Nephron progenitor cell (in vitro differentiated cells): ENCODE measurements at regions not wholly inside any gene's neighbourhood (a gene's known extent, or its start where the extent isn't known, plus 50 kb on each side); places are given as distances from the start of the nearest gene placed in this dataset.

Source experiments
- DNase-seq: peaks from one replicate; pipeline ENCODE4 v3.0.0; 2021
- H3K27ac Mint-ChIP-seq: 2 replicates; pipeline ENCODE4 v1.8.0; 2021; ENCODE audit warnings: mild to moderate bottlenecking, moderate library complexity, mixed read lengths
- H3K27me3 Mint-ChIP-seq: 2 replicates; pipeline ENCODE4 v1.8.0; 2021; ENCODE audit warnings: mild to moderate bottlenecking, low read depth, mixed read lengths; ENCODE audit not compliant: poor library complexity
- H3K36me3 Mint-ChIP-seq: 2 replicates; pipeline ENCODE4 v1.8.0; 2021; ENCODE audit warnings: low read depth, mixed read lengths
- H3K4me1 Mint-ChIP-seq: 2 replicates; pipeline ENCODE4 v1.8.0; 2021; ENCODE audit warnings: mixed read lengths
- H3K4me3 Mint-ChIP-seq: 2 replicates; pipeline ENCODE4 v1.8.0; 2021; ENCODE audit warnings: mild to moderate bottlenecking, moderate library complexity, mixed read lengths
- H3K9me3 Mint-ChIP-seq: 2 replicates; pipeline ENCODE4 v1.8.0; 2021; ENCODE audit warnings: mild to moderate bottlenecking, moderate library complexity, mixed read lengths
- CTCF ChIP-seq: fragments of 200-600 bp; sonication (generic); IDR thresholded peaks from 2 replicates; pipeline ENCODE4 v1.5.0; 2021; ENCODE audit warnings: antibody characterized with exemption

- Mint-ChIP-seq H3K4me1 (no peaks in the 10 kb centered on the region), H3K36me3 (no peaks in the 10 kb centered on the region)
These were observed 1006.3 kb upstream of the AGA start for GRCh38 chr4:178448372-178449035.

DNA sequence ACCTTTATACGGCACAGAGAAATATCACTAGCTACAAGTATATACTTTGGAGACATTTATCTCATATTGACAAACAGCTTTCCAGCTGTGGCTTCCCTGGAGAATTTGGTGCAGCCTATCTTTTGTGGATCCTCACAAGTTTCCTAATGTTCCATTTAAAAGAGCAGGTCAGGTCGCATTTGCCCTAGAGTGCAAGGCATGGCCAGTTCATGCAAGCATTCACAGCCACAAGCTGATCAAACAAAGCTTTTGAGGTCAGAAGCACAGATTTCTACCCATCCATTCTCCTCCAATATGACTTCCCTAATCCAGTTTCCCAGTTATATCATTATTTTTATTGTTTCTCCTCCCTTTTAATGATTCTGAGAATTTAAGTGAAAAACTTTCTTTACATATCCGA, 1008.4 kb upstream of the AGA start:
- H3K36me3 Mint-ChIP-seq = no peaks in the 10 kb centered on the region
- H3K27ac Mint-ChIP-seq = no peak overlapping the region
- H3K4me1 Mint-ChIP-seq = no peaks in the 10 kb centered on the region
- peaks cover 5% of the 10 kb centered on the region for H3K9me3 Mint-ChIP-seq
- H3K27me3 Mint-ChIP-seq = peaks cover 6% of the 10 kb centered on the region
- no peak for TF ChIP-seq CTCF
- no peak for DNase-seq
- no peak overlapping the region for H3K4me3 Mint-ChIP-seq

More at GRCh38 chr4:178448372-178449035, 1006.3 kb upstream of the AGA start:
- Mint-ChIP-seq H3K4me3 (no peak overlapping the region), H3K27me3 (peaks cover 6% of the 10 kb centered on the region), H3K9me3 (peaks cover 5% of the 10 kb centered on the region), H3K27ac (no peak overlapping the region)
- DNase-seq = no peak
- no peak for TF ChIP-seq CTCF

DNA sequence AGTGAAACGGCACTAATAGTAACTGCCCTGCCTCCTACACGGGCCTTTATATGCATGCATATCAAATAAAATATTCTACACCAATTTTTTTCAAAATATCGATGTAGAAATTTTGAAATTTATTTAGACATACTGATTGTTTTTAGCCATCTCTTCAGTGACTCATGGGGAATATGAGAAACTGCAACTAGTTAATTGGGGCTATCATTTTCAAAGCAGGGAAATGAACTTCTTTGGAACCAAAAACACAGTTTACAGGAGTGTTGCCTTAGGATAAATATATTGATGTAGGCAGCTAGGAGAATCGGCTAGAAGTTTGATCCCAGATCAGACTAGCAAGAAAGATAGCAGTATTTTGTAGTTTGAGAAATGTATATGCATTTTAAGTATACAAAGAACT, 1010.8 kb upstream of the AGA start:
- no peak for TF ChIP-seq CTCF
- no peak for DNase-seq
- no peaks in the 10 kb centered on the region for H3K9me3 Mint-ChIP-seq
- no peak overlapping the region for H3K4me3 Mint-ChIP-seq
- H3K36me3 Mint-ChIP-seq = no peaks in the 10 kb centered on the region
- no peaks in the 10 kb centered on the region for H3K4me1 Mint-ChIP-seq
- H3K27ac Mint-ChIP-seq = no peak overlapping the region
- peaks cover 3% of the 10 kb centered on the region for H3K27me3 Mint-ChIP-seq

- DNase-seq = no peak
- H3K27ac Mint-ChIP-seq = no peak overlapping the region
- TF ChIP-seq CTCF = no peak
- no peaks in the 10 kb centered on the region for H3K4me1 Mint-ChIP-seq
- H3K36me3 Mint-ChIP-seq = no peaks in the 10 kb centered on the region
- H3K27me3 Mint-ChIP-seq = peaks cover 3% of the 10 kb centered on the region
- no peaks in the 10 kb centered on the region for H3K9me3 Mint-ChIP-seq
- no peak overlapping the region for H3K4me3 Mint-ChIP-seq
These were observed 1015.0 kb upstream of the AGA start for GRCh38 chr4:178457286-178457685.

- H3K27me3 Mint-ChIP-seq = no peaks in the 10 kb centered on the region
- no peak overlapping the region for H3K27ac Mint-ChIP-seq
- H3K4me3 Mint-ChIP-seq = no peak overlapping the region
- TF ChIP-seq CTCF = no peak
- no peaks in the 10 kb centered on the region for H3K9me3 Mint-ChIP-seq
- DNase-seq = no peak
- no peaks in the 10 kb centered on the region for H3K36me3 Mint-ChIP-seq
- H3K4me1 Mint-ChIP-seq = peaks cover 4% of the 10 kb centered on the region
These were observed 1020.5 kb upstream of the AGA start for GRCh38 chr4:178462710-178463109.

DNA sequence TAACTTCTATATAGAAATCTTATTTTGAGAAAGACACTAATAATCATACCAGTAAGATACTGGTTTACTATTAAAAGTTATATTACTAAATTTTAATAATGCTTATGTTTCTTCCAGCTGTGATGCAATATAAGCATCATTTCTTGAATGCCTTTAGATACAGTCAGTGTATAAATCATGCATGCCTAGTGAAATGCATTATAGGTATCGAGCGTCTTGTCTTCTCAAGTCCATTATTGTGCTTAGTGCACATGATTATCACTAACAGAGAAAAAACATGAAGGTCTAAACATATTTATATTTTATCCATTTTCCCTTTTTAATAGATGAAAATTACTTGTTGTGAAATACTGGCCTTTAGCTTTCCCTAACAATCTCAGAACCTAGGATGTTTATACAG, 1021.5 kb upstream of the AGA start:
- no peak overlapping the region for H3K4me3 Mint-ChIP-seq
- no peak for DNase-seq
- no peak overlapping the region for H3K27ac Mint-ChIP-seq
- peaks cover 4% of the 10 kb centered on the region for H3K4me1 Mint-ChIP-seq
- H3K27me3 Mint-ChIP-seq = no peaks in the 10 kb centered on the region
- H3K36me3 Mint-ChIP-seq = no peaks in the 10 kb centered on the region
- H3K9me3 Mint-ChIP-seq = no peaks in the 10 kb centered on the region
- TF ChIP-seq CTCF = no peak
